Stimulated activated CD8-positive, alpha-beta memory T cell treated with anti-CD3 and anti-CD28 coated beads, Interleukin-12 subunit alpha, Interleukin-12 subunit beta, amount 100 ng/mL, for 24 hours (primary cell): ENCODE measurements at regions not wholly inside any gene's neighbourhood (a gene's known extent, or its start where the extent isn't known, plus 50 kb on each side); places are given as distances from the start of the nearest gene placed in this dataset.
"Not testable (repeated sequence)": the region's sequence is repeated elsewhere in the genome, so short reads cannot be mapped to it uniquely, and the experiment has no call there.

ENCODE experiments used
- DNase-seq: peaks from one replicate; pipeline ENCODE4 v3.0.0-alpha.2; 2020; ENCODE audit errors: extremely low read depth

GRCh38 chr1:55781944-55782482 lies 566.8 kb upstream of the USP24 start:
- DNase-seq: no peak

GRCh38 chr1:55781003-55781402 lies 565.8 kb upstream of the USP24 start:
- no peak for DNase-seq

GRCh38 chr1:55777545-55777944 lies 562.4 kb upstream of the USP24 start:
- no peak for DNase-seq

- no peak for DNase-seq
These were observed 559.8 kb upstream of the USP24 start for GRCh38 chr1:55775007-55775406.

- DNase-seq: no peak
These were observed 559.3 kb upstream of the USP24 start for GRCh38 chr1:55774446-55774845.

- DNase-seq: no peak
These were observed 558.2 kb upstream of the USP24 start for GRCh38 chr1:55773211-55773940.

GRCh38 chr1:55768327-55768952 lies 553.3 kb upstream of the USP24 start:
- DNase-seq: no peak

- DNase-seq: no peak
These were observed 552.0 kb upstream of the USP24 start for GRCh38 chr1:55767171-55767570.

- not testable (repeated sequence) for DNase-seq
These were observed 550.3 kb upstream of the USP24 start for GRCh38 chr1:55765505-55765904.

- DNase-seq: no peak
These were observed 536.6 kb upstream of the USP24 start for GRCh38 chr1:55751776-55752175.

GRCh38 chr1:55750628-55750995 lies 535.4 kb upstream of the USP24 start:
- no peak for DNase-seq

- DNase-seq: no peak
These were observed 534.9 kb upstream of the USP24 start for GRCh38 chr1:55749975-55750627.

GRCh38 chr1:55747408-55747841 lies 532.3 kb upstream of the USP24 start:
- no peak for DNase-seq

GRCh38 chr1:55746710-55747109 lies 531.5 kb upstream of the USP24 start:
- DNase-seq: no peak

- no peak for DNase-seq
These were observed 526.4 kb upstream of the USP24 start for GRCh38 chr1:55741516-55741915.

GRCh38 chr1:55735106-55735505 lies 519.9 kb upstream of the USP24 start:
- DNase-seq: no peak

- DNase-seq: no peak
These were observed 511.8 kb upstream of the USP24 start for GRCh38 chr1:55726994-55727393.

- no peak for DNase-seq
These were observed 510.2 kb upstream of the USP24 start for GRCh38 chr1:55725378-55725777.

GRCh38 chr1:55724551-55725325 lies 509.6 kb upstream of the USP24 start:
- DNase-seq: no peak

GRCh38 chr1:55723001-55723400 lies 507.8 kb upstream of the USP24 start:
- DNase-seq: no peak

- DNase-seq: no peak
These were observed 505.1 kb upstream of the USP24 start for GRCh38 chr1:55720261-55720660.
